RWPE1 (cell line): ENCODE measurements at regions not wholly inside any gene's neighbourhood (a gene's known extent, or its start where the extent isn't known, plus 50 kb on each side); places are given as distances from the start of the nearest gene placed in this dataset.
A peak's percentile ranks its signal among the peaks of the same experiment; 100 is the strongest.

Experiments used
- CTCF ChIA-PET: fragments of 350-600 bp; sonication (Branson Sonifier 250); formaldehyde crosslinking; extraction: SDS; loops from one replicate; lab custom pipeline; 2021; lab: Yijun Ruan, JAX
- POLR2A ChIA-PET: fragments of 400-600 bp; formaldehyde crosslinking; extraction: SDS; loops from one replicate; lab custom pipeline; 2020; ENCODE audit warnings: antibody characterized with exemption; ENCODE audit not compliant: low non-redundant PET; lab: Yijun Ruan, JAX
- DNase-seq: peaks from one replicate; pipeline ENCODE4 v3.0.0; 2012; ENCODE audit warnings: low spot score
- H3K27ac ChIP-seq: fragments of 450-650 bp; 2 replicates; pipeline ENCODE4 v1.5.1; 2017
- TF ChIP-seq, protein P1 (sequence below): fragments of 450-650 bp; conservative IDR thresholded peaks from 2 replicates; pipeline ENCODE4 v1.5.1; 2017; ENCODE audit warnings: low read depth, mild to moderate bottlenecking

GRCh38 chr21:41605934-41606285, 98.0 kb upstream of the TMPRSS2 start:
- DNase-seq = no peak
- TF ChIP-seq, protein P1, sequence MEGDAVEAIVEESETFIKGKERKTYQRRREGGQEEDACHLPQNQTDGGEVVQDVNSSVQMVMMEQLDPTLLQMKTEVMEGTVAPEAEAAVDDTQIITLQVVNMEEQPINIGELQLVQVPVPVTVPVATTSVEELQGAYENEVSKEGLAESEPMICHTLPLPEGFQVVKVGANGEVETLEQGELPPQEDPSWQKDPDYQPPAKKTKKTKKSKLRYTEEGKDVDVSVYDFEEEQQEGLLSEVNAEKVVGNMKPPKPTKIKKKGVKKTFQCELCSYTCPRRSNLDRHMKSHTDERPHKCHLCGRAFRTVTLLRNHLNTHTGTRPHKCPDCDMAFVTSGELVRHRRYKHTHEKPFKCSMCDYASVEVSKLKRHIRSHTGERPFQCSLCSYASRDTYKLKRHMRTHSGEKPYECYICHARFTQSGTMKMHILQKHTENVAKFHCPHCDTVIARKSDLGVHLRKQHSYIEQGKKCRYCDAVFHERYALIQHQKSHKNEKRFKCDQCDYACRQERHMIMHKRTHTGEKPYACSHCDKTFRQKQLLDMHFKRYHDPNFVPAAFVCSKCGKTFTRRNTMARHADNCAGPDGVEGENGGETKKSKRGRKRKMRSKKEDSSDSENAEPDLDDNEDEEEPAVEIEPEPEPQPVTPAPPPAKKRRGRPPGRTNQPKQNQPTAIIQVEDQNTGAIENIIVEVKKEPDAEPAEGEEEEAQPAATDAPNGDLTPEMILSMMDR = no peak
- no peak overlapping the region for H3K27ac ChIP-seq
- ChIA-PET POLR2A (no interaction called here), CTCF (interaction anchor here (0.7 to 0.8 kb wide), 3 partner anchors 23 to 322 kb away, joined by 3 read pairs; no protein-coding TSS in a partner anchor)

- TF ChIP-seq, protein P1 = no peak
- no peak for DNase-seq
- ChIA-PET CTCF (interaction anchor here (0.7 to 0.8 kb wide), 3 partner anchors 24 to 322 kb away, joined by 3 read pairs; no protein-coding TSS in a partner anchor), POLR2A (no interaction called here)
- no peak overlapping the region for H3K27ac ChIP-seq
Observed at GRCh38 chr21:41605178-41605933, 97.4 kb upstream of the TMPRSS2 start.

GRCh38 chr21:41604583-41605041, 96.7 kb upstream of the TMPRSS2 start:
- ChIA-PET CTCF (no interaction called here), POLR2A (no interaction called here)
- TF ChIP-seq, protein P1 = no peak
- H3K27ac ChIP-seq = no peak overlapping the region
- DNase-seq = no peak

DNA sequence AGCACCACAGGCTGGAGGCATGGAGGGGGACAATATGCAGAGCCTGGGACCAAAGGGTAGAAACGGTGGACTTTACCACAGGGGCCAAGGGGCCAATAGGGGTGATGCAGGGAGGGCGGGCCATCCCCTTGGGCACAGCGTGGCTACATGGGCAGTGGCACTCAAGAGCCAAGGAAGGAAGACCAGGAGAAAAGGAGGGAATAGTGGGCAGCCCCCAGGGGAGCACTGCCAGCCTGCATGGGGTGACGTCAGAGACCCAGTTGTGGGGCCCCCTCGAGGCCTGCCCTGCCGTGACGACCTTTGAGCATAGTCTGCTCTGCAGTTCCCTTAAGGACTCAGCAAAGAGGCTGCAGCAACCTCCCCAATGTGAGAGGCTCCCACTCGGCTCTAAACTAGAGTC, 95.5 kb upstream of the TMPRSS2 start:
- TF ChIP-seq, protein P1 = no peak
- CTCF ChIA-PET = no interaction called here
- no peak overlapping the region for H3K27ac ChIP-seq

GRCh38 chr21:41602531-41602930, 94.6 kb upstream of the TMPRSS2 start:
- DNase-seq = no peak
- no peak overlapping the region for H3K27ac ChIP-seq
- TF ChIP-seq, protein P1 = no peak
- ChIA-PET POLR2A (no interaction called here), CTCF (interaction anchor here (0.6 kb wide), 1 partner anchor 543 kb away, joined by 3 read pairs; no protein-coding TSS in a partner anchor)

More for the DNA sequence above, 95.5 kb upstream of the TMPRSS2 start:
- no peak for DNase-seq
- POLR2A ChIA-PET = no interaction called here

DNA sequence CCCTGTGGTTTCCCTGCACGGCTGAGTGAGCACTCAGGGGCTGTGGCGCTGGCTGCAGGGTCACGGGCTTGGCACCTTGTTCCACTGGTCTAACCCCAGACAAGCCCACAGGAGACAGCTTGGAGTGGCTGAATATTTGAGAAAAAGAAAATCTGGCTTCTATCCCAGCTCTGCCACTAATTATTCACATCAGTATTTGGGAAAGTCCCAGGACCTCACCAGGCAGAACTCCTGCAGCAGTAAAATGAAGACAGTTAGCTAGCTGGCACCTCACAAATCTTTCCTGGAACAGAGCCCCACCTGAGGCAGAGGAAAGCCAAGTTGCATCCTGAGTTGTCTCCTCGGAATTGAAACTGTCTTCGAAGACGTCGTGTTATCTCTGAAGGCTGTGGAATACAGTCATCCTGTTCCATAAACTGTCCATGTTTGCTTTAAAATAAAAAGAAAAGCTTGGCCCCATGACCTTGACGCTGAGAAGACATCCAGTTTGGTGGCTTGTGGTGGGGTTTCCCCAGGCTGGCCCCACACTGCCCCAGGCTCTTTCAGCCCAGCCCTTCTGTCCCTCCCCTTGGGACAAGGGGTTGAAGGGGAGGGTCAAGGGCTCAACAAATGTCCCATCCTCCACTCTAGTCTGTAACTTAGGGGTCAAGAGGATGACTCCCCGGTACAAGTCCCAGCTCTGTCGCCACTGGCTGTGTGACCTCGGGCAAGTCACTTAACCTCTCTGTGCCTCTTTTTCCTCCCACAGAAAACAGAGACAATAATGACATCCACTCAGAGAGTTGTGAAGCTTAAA, 93.8 kb upstream of the TMPRSS2 start:
- peak overlapping the region; percentile 58 for H3K27ac ChIP-seq
- no peak for DNase-seq
- TF ChIP-seq, protein P1 = no peak
- ChIA-PET CTCF (interaction anchor here (0.6 to 1.0 kb wide), 2 partner anchors 11 to 319 kb away, joined by 3 to 6 read pairs; no protein-coding TSS in a partner anchor), POLR2A (no interaction called here)
